ENCODE measurements at regions not wholly inside any gene's neighbourhood (a gene's known extent, or its start where the extent isn't known, plus 50 kb on each side); places are given as distances from the start of the nearest gene placed in this dataset.

DNA sequence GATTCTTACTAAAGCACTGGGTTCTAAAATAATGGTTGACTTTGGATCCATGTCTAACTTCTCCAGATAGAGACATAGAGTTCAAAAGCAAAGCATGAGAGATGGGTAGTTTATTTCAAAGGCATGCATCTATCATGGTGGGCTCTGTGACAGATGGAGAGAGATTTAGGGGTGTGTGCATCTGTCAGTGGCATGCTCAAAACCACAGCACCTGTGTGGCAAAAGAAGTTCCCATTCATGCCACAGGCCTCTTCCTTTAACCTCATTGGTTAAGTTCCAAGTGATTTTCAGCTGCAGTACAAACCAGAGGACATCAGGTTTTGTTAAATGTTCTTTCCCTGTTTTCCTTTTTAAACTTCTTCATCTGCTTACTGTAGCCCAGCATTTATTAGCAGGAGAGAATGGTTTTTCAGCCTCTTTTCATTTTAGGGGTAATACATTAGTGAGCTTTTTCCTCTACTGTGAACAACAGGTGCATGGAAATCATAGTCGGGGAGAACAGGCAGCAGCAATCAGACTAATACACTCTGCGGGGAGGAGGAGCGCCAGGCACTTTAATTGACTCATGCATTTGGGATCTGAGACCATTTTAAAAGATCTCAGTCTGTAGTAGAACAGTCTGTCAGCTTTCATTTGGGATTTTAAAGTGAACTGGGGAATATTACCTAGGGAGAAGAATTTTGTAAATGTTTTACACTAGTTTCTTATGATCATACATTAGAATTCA, 52.4 kb upstream of the UPP2 start:
- H3K4me3 ChIP-seq (ENCODE audit: low read depth, low read length), result no peak overlapping the region
- TF ChIP-seq, protein P1, sequence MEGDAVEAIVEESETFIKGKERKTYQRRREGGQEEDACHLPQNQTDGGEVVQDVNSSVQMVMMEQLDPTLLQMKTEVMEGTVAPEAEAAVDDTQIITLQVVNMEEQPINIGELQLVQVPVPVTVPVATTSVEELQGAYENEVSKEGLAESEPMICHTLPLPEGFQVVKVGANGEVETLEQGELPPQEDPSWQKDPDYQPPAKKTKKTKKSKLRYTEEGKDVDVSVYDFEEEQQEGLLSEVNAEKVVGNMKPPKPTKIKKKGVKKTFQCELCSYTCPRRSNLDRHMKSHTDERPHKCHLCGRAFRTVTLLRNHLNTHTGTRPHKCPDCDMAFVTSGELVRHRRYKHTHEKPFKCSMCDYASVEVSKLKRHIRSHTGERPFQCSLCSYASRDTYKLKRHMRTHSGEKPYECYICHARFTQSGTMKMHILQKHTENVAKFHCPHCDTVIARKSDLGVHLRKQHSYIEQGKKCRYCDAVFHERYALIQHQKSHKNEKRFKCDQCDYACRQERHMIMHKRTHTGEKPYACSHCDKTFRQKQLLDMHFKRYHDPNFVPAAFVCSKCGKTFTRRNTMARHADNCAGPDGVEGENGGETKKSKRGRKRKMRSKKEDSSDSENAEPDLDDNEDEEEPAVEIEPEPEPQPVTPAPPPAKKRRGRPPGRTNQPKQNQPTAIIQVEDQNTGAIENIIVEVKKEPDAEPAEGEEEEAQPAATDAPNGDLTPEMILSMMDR (IDR thresholded peaks at IDR 0.05; ENCODE audit: low read depth, low read length), result no peak

- TF ChIP-seq, protein P1 (IDR thresholded peaks at IDR 0.05; ENCODE audit: low read depth, low read length), result no peak
- H3K4me3 ChIP-seq (ENCODE audit: low read depth, low read length), result no peak overlapping the region
Observed at GRCh38 chr2:158048327-158048726, 53.3 kb upstream of the UPP2 start.

DNA sequence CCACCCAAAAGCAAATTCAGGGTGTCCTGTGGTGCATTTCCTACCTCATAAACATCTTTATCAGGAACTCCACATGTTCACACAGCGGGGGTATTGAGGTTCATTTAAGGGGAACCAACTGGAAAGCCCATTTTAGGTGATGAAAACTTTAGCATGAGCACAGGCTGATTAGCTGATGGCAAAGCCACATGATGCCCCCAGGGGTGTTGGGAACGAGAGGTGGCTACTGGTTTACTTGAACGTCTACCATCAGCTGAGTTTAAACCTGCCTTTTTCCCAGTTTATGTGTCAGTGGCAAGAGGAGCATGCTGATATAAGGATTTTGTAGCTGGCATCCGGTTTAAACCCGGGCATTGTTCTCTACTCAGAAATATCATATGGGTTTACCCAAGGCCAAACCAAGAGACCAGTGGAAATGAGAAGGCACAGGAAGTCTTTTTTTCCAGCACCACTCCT, 54.5 kb upstream of the UPP2 start:
- TF ChIP-seq, protein P1 (IDR thresholded peaks at IDR 0.05; ENCODE audit: low read depth, low read length), result no peak
- no peak overlapping the region for H3K4me3 ChIP-seq (ENCODE audit: low read depth, low read length)

GRCh38 chr2:158046121-158046880, 55.4 kb upstream of the UPP2 start:
- H3K4me3 ChIP-seq (ENCODE audit: low read depth, low read length), result no peak overlapping the region
- TF ChIP-seq, protein P1 (IDR thresholded peaks at IDR 0.05; ENCODE audit: low read depth, low read length), result no peak

GRCh38 chr2:158045362-158045761, 56.3 kb upstream of the UPP2 start:
- H3K4me3 ChIP-seq (ENCODE audit: low read depth, low read length), result no peak overlapping the region
- TF ChIP-seq, protein P1 (IDR thresholded peaks at IDR 0.05; ENCODE audit: low read depth, low read length), result no peak

DNA sequence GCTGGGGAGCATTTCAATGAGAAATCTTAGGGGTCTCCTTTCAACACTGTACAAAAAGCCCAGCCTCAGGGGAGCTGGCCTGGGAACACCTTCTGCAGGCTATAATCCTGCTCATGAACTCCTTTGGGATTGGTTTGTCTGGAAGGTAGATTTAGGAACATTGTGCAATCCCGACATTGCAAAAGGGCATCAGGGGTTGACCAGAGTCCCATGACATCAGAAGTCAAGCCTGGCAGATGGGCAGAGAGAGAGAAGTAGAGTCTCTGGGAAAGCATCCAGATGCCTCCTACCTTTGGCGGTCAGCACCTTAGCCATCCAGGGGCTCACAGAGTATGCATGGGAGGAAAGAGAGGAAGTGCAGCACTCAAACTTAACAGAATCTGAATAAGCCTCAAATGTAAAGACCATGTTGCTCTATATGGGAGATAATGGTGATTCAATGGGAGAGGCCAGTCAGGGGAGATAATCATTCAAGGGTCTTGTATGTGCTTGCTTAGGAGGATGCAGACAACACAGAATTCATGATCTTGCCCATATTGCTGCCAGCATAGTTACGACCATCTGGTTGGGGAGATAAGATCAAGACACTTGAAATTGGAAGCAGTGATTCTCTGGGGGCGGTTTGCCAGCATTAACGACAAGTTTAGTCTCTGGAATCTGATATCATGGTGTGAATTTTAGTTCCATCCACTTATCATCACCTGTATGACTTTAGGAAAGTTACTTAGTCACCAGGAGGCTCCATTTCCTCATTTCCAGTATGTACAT, 58.3 kb upstream of the UPP2 start:
- H3K4me3 ChIP-seq (ENCODE audit: low read depth, low read length), result no peak overlapping the region
- TF ChIP-seq, protein P1 (IDR thresholded peaks at IDR 0.05; ENCODE audit: low read depth, low read length), result no peak

Data from WI38 (cell line).